Osteocyte (in vitro differentiated cells): ENCODE measurements at regions not wholly inside any gene's neighbourhood (a gene's known extent, or its start where the extent isn't known, plus 50 kb on each side); places are given as distances from the start of the nearest gene placed in this dataset.

ENCODE experiments used
- DNase-seq: peaks from one replicate; pipeline ENCODE4 v3.0.0; 2021; ENCODE audit warnings: mixed read lengths; ENCODE audit not compliant: unreplicated experiment; ENCODE audit errors: extremely low spot score
- H3K27ac Mint-ChIP-seq: one replicate; pipeline ENCODE4 v1.8.0; 2021; ENCODE audit warnings: mild to moderate bottlenecking, mixed read lengths; ENCODE audit not compliant: unreplicated experiment
- H3K27me3 Mint-ChIP-seq: one replicate; pipeline ENCODE4 v1.8.0; 2021; ENCODE audit warnings: mixed read lengths; ENCODE audit not compliant: unreplicated experiment
- H3K36me3 Mint-ChIP-seq: one replicate; pipeline ENCODE4 v1.8.0; 2021; ENCODE audit warnings: mixed read lengths; ENCODE audit not compliant: unreplicated experiment
- H3K4me1 Mint-ChIP-seq: one replicate; pipeline ENCODE4 v1.8.0; 2021; ENCODE audit warnings: mixed read lengths; ENCODE audit not compliant: unreplicated experiment
- H3K4me3 Mint-ChIP-seq: one replicate; pipeline ENCODE4 v1.8.0; 2021; ENCODE audit warnings: mild to moderate bottlenecking, moderate library complexity, mixed read lengths; ENCODE audit not compliant: unreplicated experiment
- H3K9me3 Mint-ChIP-seq: one replicate; pipeline ENCODE4 v1.8.0; 2021; ENCODE audit warnings: mixed read lengths; ENCODE audit not compliant: unreplicated experiment
- CTCF ChIP-seq: fragments of 200-600 bp; sonication (generic); IDR thresholded peaks from 2 replicates; pipeline ENCODE4 v1.5.0; 2021; ENCODE audit warnings: antibody characterized with exemption, mild to moderate bottlenecking, moderate library complexity

- H3K27ac Mint-ChIP-seq, result no peak overlapping the region
- no peak for DNase-seq
- no peaks in the 10 kb centered on the region for H3K4me1 Mint-ChIP-seq
- H3K27me3 Mint-ChIP-seq, result no peaks in the 10 kb centered on the region
- TF ChIP-seq CTCF, result no peak
- no peak overlapping the region for H3K4me3 Mint-ChIP-seq
- no peaks in the 10 kb centered on the region for H3K9me3 Mint-ChIP-seq
- H3K36me3 Mint-ChIP-seq, result no peaks in the 10 kb centered on the region
Measured at GRCh38 chr6:104414723-104415122, 445.0 kb downstream of the HACE1 start.

GRCh38 chr6:104413767-104414166 is 446.0 kb downstream of the HACE1 start:
- no peak overlapping the region for H3K27ac Mint-ChIP-seq
- no peaks in the 10 kb centered on the region for H3K4me1 Mint-ChIP-seq
- H3K4me3 Mint-ChIP-seq, result no peak overlapping the region
- no peaks in the 10 kb centered on the region for H3K36me3 Mint-ChIP-seq
- peaks cover 6% of the 10 kb centered on the region for H3K9me3 Mint-ChIP-seq
- DNase-seq, result no peak
- no peak for TF ChIP-seq CTCF
- H3K27me3 Mint-ChIP-seq, result no peaks in the 10 kb centered on the region

GRCh38 chr6:104411302-104411701 is 448.4 kb downstream of the HACE1 start:
- peaks cover 3% of the 10 kb centered on the region for H3K4me1 Mint-ChIP-seq
- DNase-seq, result no peak
- TF ChIP-seq CTCF, result no peak
- H3K27ac Mint-ChIP-seq, result no peak overlapping the region
- H3K27me3 Mint-ChIP-seq, result no peaks in the 10 kb centered on the region
- H3K36me3 Mint-ChIP-seq, result no peaks in the 10 kb centered on the region
- H3K4me3 Mint-ChIP-seq, result no peak overlapping the region
- H3K9me3 Mint-ChIP-seq, result peaks cover 6% of the 10 kb centered on the region

GRCh38 chr6:104409913-104410312 is 449.8 kb downstream of the HACE1 start:
- Mint-ChIP-seq H3K4me3 (no peak overlapping the region), H3K27me3 (no peaks in the 10 kb centered on the region), H3K36me3 (no peaks in the 10 kb centered on the region), H3K27ac (no peak overlapping the region), H3K9me3 (peaks cover 6% of the 10 kb centered on the region), H3K4me1 (peaks cover 8% of the 10 kb centered on the region)
- no peak for TF ChIP-seq CTCF
- no peak for DNase-seq

GRCh38 chr6:104407957-104408356 is 451.8 kb downstream of the HACE1 start:
- Mint-ChIP-seq H3K4me3 (no peak overlapping the region), H3K36me3 (no peaks in the 10 kb centered on the region), H3K4me1 (peaks cover 28% of the 10 kb centered on the region), H3K9me3 (peaks cover 6% of the 10 kb centered on the region), H3K27ac (no peak overlapping the region), H3K27me3 (no peaks in the 10 kb centered on the region)
- TF ChIP-seq CTCF, result no peak
- DNase-seq, result no peak
